H1 (cell line): ENCODE measurements at regions not wholly inside any gene's neighbourhood (a gene's known extent, or its start where the extent isn't known, plus 50 kb on each side); places are given as distances from the start of the nearest gene placed in this dataset.
"Not testable (repeated sequence)": the region's sequence is repeated elsewhere in the genome, so short reads cannot be mapped to it uniquely, and the experiment has no call there.

Experiments
- CTCF ChIA-PET: fragments of 300-600 bp; sonication (Branson Sonifier 250); formaldehyde crosslinking; loops from one replicate; lab custom pipeline; 2021; ENCODE audit not compliant: partially characterized antibody; lab: Charles Lee
- POLR2A ChIA-PET: fragments of 300-600 bp; sonication (Branson Sonifier 250); formaldehyde crosslinking; loops from one replicate; lab custom pipeline; 2021; ENCODE audit warnings: inconsistent platforms; ENCODE audit not compliant: partially characterized antibody; lab: Charles Lee
- DNase-seq, 2 experiments: peaks; one replicate each; pipeline versions ENCODE4 v3.0.0 to v3.0.0-alpha.2; 2010 to 2022; ENCODE audit warnings: low spot score in 2 of 2, low read depth in 1 of 2, mixed read lengths in 1 of 2
- FAIRE-seq: peaks from 2 replicates; lab custom pipeline; 2011; peaks lifted over from hg19 to GRCh38; lab: Jason Lieb, UNC
- H2AFZ ChIP-seq: 2 replicates; pipeline ENCODE4 v1.8.1; 2012; ENCODE audit warnings: low read length, inconsistent platforms
- H2AK5ac ChIP-seq: 2 replicates; pipeline ENCODE4 v1.6.1; 2013; ENCODE audit warnings: low read depth, low read length
- H2BK120ac ChIP-seq: replicated peaks from 2 replicates; pipeline ENCODE3; 2013; ENCODE audit warnings: low read depth, low read length, inconsistent platforms
- H2BK12ac ChIP-seq: 2 replicates; pipeline ENCODE4 v1.6.1; 2013; ENCODE audit warnings: low read depth, low read length
- H2BK15ac ChIP-seq: 2 replicates; pipeline ENCODE4 v1.6.1; 2013; ENCODE audit warnings: low read length
- H2BK20ac ChIP-seq: 2 replicates; pipeline ENCODE4 v1.6.1; 2013; ENCODE audit warnings: low read length
- H2BK5ac ChIP-seq: 2 replicates; pipeline ENCODE4 v1.6.1; 2013; ENCODE audit warnings: low read depth, low read length
- H3K14ac ChIP-seq: 2 replicates; pipeline ENCODE4 v1.6.1; 2013; ENCODE audit warnings: inconsistent platforms; ENCODE audit not compliant: insufficient read length
- H3K18ac ChIP-seq: 2 replicates; pipeline ENCODE4 v1.6.1; 2013; ENCODE audit warnings: low read length; ENCODE audit errors: extremely low read depth
- H3K23ac ChIP-seq: 2 replicates; pipeline ENCODE4 v1.6.1; 2013; ENCODE audit warnings: inconsistent platforms; ENCODE audit not compliant: insufficient read length
- H3K23me2 ChIP-seq: 2 replicates; pipeline ENCODE4 v1.6.1; 2013; ENCODE audit warnings: low read depth, low read length
- H3K27ac ChIP-seq: 2 replicates; pipeline ENCODE4 v1.6.1; 2011; ENCODE audit warnings: low read depth, low read length, inconsistent platforms
- H3K27me3 ChIP-seq, 4 experiments: replicated peaks in 1 of 4; 1 replicate in 1 of 4; 2 replicates in 3 of 4; pipeline versions ENCODE4 v1.6.1 to v1.8.1; 2011 to 2013; ENCODE audit warnings: low read length in 3 of 4, mild to moderate bottlenecking in 3 of 4, inconsistent platforms in 2 of 4, mixed read lengths in 2 of 4, moderate library complexity in 1 of 4; ENCODE audit not compliant: control insufficient read depth in 3 of 4, insufficient read depth in 3 of 4; ENCODE audit errors: extremely low read depth in 1 of 4
- H3K36me3 ChIP-seq, 4 experiments: 2 replicates each; pipeline versions ENCODE4 v1.6.1 to v1.8.1; 2011 to 2013; ENCODE audit warnings: mild to moderate bottlenecking in 4 of 4, low read length in 3 of 4, moderate library complexity in 2 of 4, control low read depth in 1 of 4, inconsistent platforms in 1 of 4; ENCODE audit not compliant: insufficient read depth in 4 of 4, control insufficient read depth in 2 of 4
- H3K4ac ChIP-seq: replicated peaks from 2 replicates; pipeline ENCODE3; 2013; ENCODE audit warnings: low read length, low read depth, mixed read lengths, inconsistent platforms; ENCODE audit not compliant: insufficient read length
- H3K4me1 ChIP-seq, 4 experiments: replicated peaks in 1 of 4; 1 replicate in 1 of 4; 2 replicates in 3 of 4; pipeline versions ENCODE4 v1.6.1 to v1.8.1; 2011 to 2013; ENCODE audit warnings: low read length in 3 of 4, inconsistent platforms in 2 of 4, mixed read lengths in 1 of 4; ENCODE audit not compliant: insufficient read depth in 4 of 4, control insufficient read depth in 3 of 4
- H3K4me2 ChIP-seq, 2 experiments: 2 replicates each; pipeline versions ENCODE4 v1.6.1 to v1.8.1; 2011 to 2013; ENCODE audit warnings: low read depth in 2 of 2, low read length in 2 of 2, control low read depth in 1 of 2, inconsistent platforms in 1 of 2, mild to moderate bottlenecking in 1 of 2; ENCODE audit not compliant: insufficient read depth in 1 of 2
- H3K4me3 ChIP-seq, 4 experiments: fragments of 200-600, 300-600 bp in 1 of 4; sonication (generic), shearing (Covaris generic), sonication (Bioruptor Twin) in 1 of 4; 2 replicates each; pipeline versions ENCODE4 v1.5.1 to v1.8.1; 2011 to 2016; ENCODE audit warnings: low read length in 4 of 4, low read depth in 3 of 4, control low read depth in 2 of 4, inconsistent platforms in 2 of 4, mild to moderate bottlenecking in 2 of 4, mixed read lengths in 1 of 4, moderate library complexity in 1 of 4; ENCODE audit not compliant: insufficient read depth in 2 of 4; ENCODE audit errors: extremely low read depth in 1 of 4
- H3K56ac ChIP-seq: replicated peaks from 2 replicates; pipeline ENCODE3; 2013; ENCODE audit warnings: low read depth, mild to moderate bottlenecking, mixed read lengths, low read length, inconsistent platforms; ENCODE audit not compliant: insufficient read length
- H3K79me1 ChIP-seq: 2 replicates; pipeline ENCODE4 v1.6.1; 2013; ENCODE audit warnings: low read depth, low read length, control low read depth
- H3K79me2 ChIP-seq, 2 experiments: 2 replicates each; pipeline versions ENCODE4 v1.6.1 to v1.8.1; 2012 to 2013; ENCODE audit warnings: low read length in 2 of 2, mild to moderate bottlenecking in 2 of 2, inconsistent platforms in 1 of 2; ENCODE audit not compliant: insufficient read depth in 2 of 2, control insufficient read depth in 1 of 2
- H3K9ac ChIP-seq, 4 experiments: replicated peaks in 1 of 4; 1 replicate in 1 of 4; 2 replicates in 3 of 4; pipeline versions ENCODE4 v1.6.1 to v1.8.1; 2011 to 2013; ENCODE audit warnings: low read depth in 3 of 4, low read length in 3 of 4, control low read depth in 2 of 4, mild to moderate bottlenecking in 2 of 4, moderate library complexity in 2 of 4, inconsistent platforms in 1 of 4; ENCODE audit errors: extremely low read depth in 1 of 4
- H3K9me3 ChIP-seq, 2 experiments: 2 replicates each; pipeline versions ENCODE4 v1.6.1 to v1.8.1; 2012 to 2013; ENCODE audit warnings: mild to moderate bottlenecking in 2 of 2, moderate library complexity in 2 of 2, control low read depth in 1 of 2, inconsistent platforms in 1 of 2, low read depth in 1 of 2, low read length in 1 of 2, mixed read lengths in 1 of 2; ENCODE audit not compliant: insufficient read depth in 2 of 2
- H4K20me1 ChIP-seq, 2 experiments: replicated peaks in 1 of 2; 2 replicates each; pipeline versions ENCODE3 to v1.8.1; 2011 to 2013; ENCODE audit warnings: inconsistent platforms in 2 of 2, low read length in 2 of 2, mild to moderate bottlenecking in 1 of 2; ENCODE audit not compliant: insufficient read depth in 2 of 2, control insufficient read depth in 1 of 2
- H4K5ac ChIP-seq: 2 replicates; pipeline ENCODE4 v1.6.1; 2013; ENCODE audit warnings: low read length, low read depth, mixed read lengths, inconsistent platforms; ENCODE audit not compliant: insufficient read length
- H4K8ac ChIP-seq: 2 replicates; pipeline ENCODE4 v1.8.0; 2013; ENCODE audit warnings: mild to moderate bottlenecking, moderate library complexity, low read length, inconsistent platforms; ENCODE audit not compliant: insufficient read depth; ENCODE audit errors: extremely low read depth
- H4K91ac ChIP-seq: replicated peaks from 2 replicates; pipeline ENCODE3; 2013; ENCODE audit warnings: low read length, mixed read lengths, inconsistent platforms; ENCODE audit not compliant: insufficient read length
- CTCF ChIP-seq, 3 experiments: IDR thresholded peaks; 1 replicate in 2 of 3; 2 replicates in 1 of 3; pipeline versions ENCODE4 v1.5.1 to v1.6.1; 2011; ENCODE audit warnings: low read length in 3 of 3, mild to moderate bottlenecking in 3 of 3, inconsistent platforms in 2 of 3, low read depth in 1 of 3, moderate library complexity in 1 of 3; ENCODE audit not compliant: insufficient read depth in 1 of 3; ENCODE audit errors: control extremely low read depth in 1 of 3
- WGBS, 2 experiments: shearing (Covaris generic) in 1 of 2; methylation state at CpG; one replicate each; pipeline versions ENCODE4 v1.1.6 to v1.1.7; 2013 to 2015; ENCODE audit warnings: low lambda C conversion rate in 2 of 2, mixed read lengths in 2 of 2, inconsistent platforms in 1 of 2, low coverage in 1 of 2, missing lambda C conversion rate in 1 of 2; ENCODE audit not compliant: insufficient replicate concordance in 2 of 2, insufficient coverage in 1 of 2, insufficient read length in 1 of 2; ENCODE audit errors: extremely low coverage in 1 of 2, missing lambda C conversion rate in 1 of 2; 5-methylcytosine and 5-hydroxymethylcytosine counted together

DNA sequence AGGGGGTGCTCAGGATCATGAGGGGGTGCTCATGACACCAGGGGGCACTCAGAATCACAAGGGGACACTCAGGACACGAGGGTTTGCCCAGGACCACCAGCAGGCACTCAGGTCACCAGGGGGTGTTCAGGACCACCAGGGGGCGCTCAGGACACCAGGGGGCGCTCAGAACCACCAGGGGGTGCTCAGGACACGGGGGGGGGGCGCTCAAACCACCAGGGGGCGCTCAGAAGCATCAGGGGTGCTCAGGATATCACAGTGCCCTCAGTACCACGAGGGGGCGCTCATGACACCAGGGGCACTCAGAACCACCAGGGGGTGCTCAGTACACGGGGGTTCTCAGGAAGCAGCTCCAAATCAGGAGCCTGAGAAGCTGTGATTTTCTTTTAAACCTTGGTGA lies 221.8 kb upstream of the TP53TG3 start:
- CTCF ChIA-PET, H3K23ac ChIP-seq, FAIRE-seq, H3K79me1 ChIP-seq, H4K20me1 ChIP-seq, H4K8ac ChIP-seq, H3K27ac ChIP-seq, H3K14ac ChIP-seq, H3K4me2 ChIP-seq, H3K56ac ChIP-seq, DNase-seq, H3K4me3 ChIP-seq, H4K5ac ChIP-seq, POLR2A ChIA-PET, H4K91ac ChIP-seq, H2BK15ac ChIP-seq, H2BK20ac ChIP-seq, H2BK5ac ChIP-seq, H2BK12ac ChIP-seq, H3K9ac ChIP-seq, H2AFZ ChIP-seq, H3K23me2 ChIP-seq, H2AK5ac ChIP-seq, H3K18ac ChIP-seq, H3K4me1 ChIP-seq, H3K36me3 ChIP-seq, H3K27me3 ChIP-seq, H3K79me2 ChIP-seq, H3K4ac ChIP-seq, H2BK120ac ChIP-seq: not testable (repeated sequence)
- TF ChIP-seq CTCF (IDR thresholded peaks at IDR 0.05; ENCODE audit: control extremely low read depth in 1 of 3, insufficient read depth in 1 of 3, low read depth in 1 of 3, low read length in 3 of 3) = peak in 1 of 3 experiments; percentile 26; a peak in 2 of 4 replicates
- WGBS, 2 experiments = no CpG with 5 or more reads among the region's 9 CpGs
- H3K9me3 ChIP-seq = peaks cover 7 to 19% of the 10 kb centered on the region in 2 experiments; a peak in 3 of 4 replicates
